HEK293 (cell line): ENCODE measurements at regions not wholly inside any gene's neighbourhood (a gene's known extent, or its start where the extent isn't known, plus 50 kb on each side); places are given as distances from the start of the nearest gene placed in this dataset.

Source experiments
- CTCF ChIA-PET: fragments of 350-600 bp; formaldehyde crosslinking; extraction: SDS; loops from one replicate; lab custom pipeline; 2021; ENCODE audit warnings: antibody characterized with exemption; lab: Yijun Ruan, JAX
- POLR2A ChIA-PET: fragments of 300-600 bp; formaldehyde crosslinking; extraction: SDS; loops from one replicate; lab custom pipeline; 2020; ENCODE audit warnings: antibody characterized with exemption, inconsistent platforms; lab: Yijun Ruan, JAX
- H3K27ac ChIP-seq: fragments of 200-500 bp; sonication (Bioruptor generic); 2 replicates; pipeline ENCODE4 v1.5.1; 2014; ENCODE audit warnings: low read depth, low read length, control low read depth, inconsistent platforms; ENCODE audit errors: extremely low read depth
- H3K36me3 ChIP-seq, 2 experiments: fragments of 200-500 bp in 1 of 2; sonication (Bioruptor generic) in 1 of 2; 1 replicate in 1 of 2; 2 replicates in 1 of 2; pipeline ENCODE4 v1.5.1; 2014 to 2017; ENCODE audit warnings: inconsistent platforms in 2 of 2, low read length in 2 of 2; ENCODE audit not compliant: control insufficient read depth in 2 of 2, insufficient read depth in 1 of 2
- H3K4me1 ChIP-seq: fragments of 200-500 bp; sonication (Bioruptor generic); 2 replicates; pipeline ENCODE4 v1.5.1; 2014; ENCODE audit warnings: mild to moderate bottlenecking, low read length, inconsistent platforms; ENCODE audit not compliant: control insufficient read depth, insufficient read depth
- H3K4me3 ChIP-seq: 2 replicates; pipeline ENCODE4 v1.5.1; 2011; ENCODE audit warnings: low read depth, mild to moderate bottlenecking, control low read depth, low read length, moderate library complexity
- H3K9me3 ChIP-seq: fragments of 200-500 bp; sonication (Bioruptor generic); 2 replicates; pipeline ENCODE4 v1.5.1; 2014; ENCODE audit warnings: low read depth, low read length, inconsistent platforms; ENCODE audit not compliant: control insufficient read depth, insufficient read depth
- BCL11A ChIP-seq: fragments of 450-650 bp; formaldehyde crosslinking; IDR thresholded peaks from 2 replicates; pipeline ENCODE4 v1.5.1; 2016; ENCODE audit warnings: low read depth, missing biosample characterization, missing genetic modification characterization
- KLF7 ChIP-seq: fragments of 450-650 bp; formaldehyde crosslinking; IDR thresholded peaks from 2 replicates; pipeline ENCODE4 v1.5.1; 2016; ENCODE audit warnings: missing biosample characterization, missing genetic modification characterization, borderline replicate concordance
- KLF9 ChIP-seq: fragments of 450-650 bp; formaldehyde crosslinking; IDR thresholded peaks from 2 replicates; pipeline ENCODE4 v1.5.1; 2016; ENCODE audit warnings: missing biosample characterization, missing genetic modification characterization, low read depth
- OSR2 ChIP-seq: fragments of 450-650 bp; formaldehyde crosslinking; IDR thresholded peaks from 2 replicates; pipeline ENCODE4 v1.5.1; 2016; ENCODE audit warnings: missing biosample characterization, missing genetic modification characterization
- PATZ1 ChIP-seq: fragments of 450-650 bp; formaldehyde crosslinking; IDR thresholded peaks from 2 replicates; pipeline ENCODE4 v1.5.1; 2016; ENCODE audit warnings: missing biosample characterization, missing genetic modification characterization
- PBX3 ChIP-seq: sonication (generic); formaldehyde crosslinking; IDR thresholded peaks from 2 replicates; pipeline ENCODE4 v1.8.1; 2022; ENCODE audit warnings: mild to moderate bottlenecking, moderate library complexity, missing genetic modification reagents
- RBAK ChIP-seq: fragments of 450-650 bp; formaldehyde crosslinking; IDR thresholded peaks from 2 replicates; pipeline ENCODE4 v1.5.1; 2016; ENCODE audit warnings: missing biosample characterization, missing genetic modification characterization
- SP3 ChIP-seq: fragments of 450-650 bp; formaldehyde crosslinking; IDR thresholded peaks from 2 replicates; pipeline ENCODE4 v1.5.1; 2016; ENCODE audit warnings: missing biosample characterization, missing genetic modification characterization
- ZBTB11 ChIP-seq: fragments of 450-650 bp; formaldehyde crosslinking; conservative IDR thresholded peaks from 2 replicates; pipeline ENCODE4 v1.5.1; 2016; ENCODE audit warnings: low read depth, missing biosample characterization, missing genetic modification characterization
- ZBTB17 ChIP-seq: fragments of 450-650 bp; formaldehyde crosslinking; IDR thresholded peaks from 2 replicates; pipeline ENCODE4 v1.5.1; 2016; ENCODE audit warnings: missing biosample characterization, missing genetic modification characterization
- ZBTB20 ChIP-seq: fragments of 450-650 bp; formaldehyde crosslinking; IDR thresholded peaks from 2 replicates; pipeline ENCODE4 v1.5.1; 2016; ENCODE audit warnings: missing biosample characterization, missing genetic modification characterization
- ZFP3 ChIP-seq: fragments of 450-650 bp; formaldehyde crosslinking; IDR thresholded peaks from 2 replicates; pipeline ENCODE4 v1.5.1; 2016; ENCODE audit warnings: low read depth, missing biosample characterization, missing genetic modification characterization
- ZNF146 ChIP-seq: fragments of 450-650 bp; formaldehyde crosslinking; IDR thresholded peaks from 2 replicates; pipeline ENCODE4 v1.5.1; 2016; ENCODE audit warnings: missing biosample characterization, missing genetic modification characterization
- ZNF18 ChIP-seq: fragments of 450-650 bp; formaldehyde crosslinking; IDR thresholded peaks from 2 replicates; pipeline ENCODE4 v1.5.1; 2016; ENCODE audit warnings: missing biosample characterization, missing genetic modification characterization
- ZNF202 ChIP-seq: fragments of 450-650 bp; formaldehyde crosslinking; IDR thresholded peaks from 2 replicates; pipeline ENCODE4 v1.5.1; 2016; ENCODE audit warnings: missing biosample characterization, missing genetic modification characterization, borderline replicate concordance
- ZNF248 ChIP-seq: fragments of 450-650 bp; formaldehyde crosslinking; IDR thresholded peaks from 2 replicates; pipeline ENCODE4 v1.5.1; 2017; ENCODE audit warnings: missing biosample characterization, missing genetic modification characterization
- ZNF266 ChIP-seq: fragments of 450-650 bp; formaldehyde crosslinking; IDR thresholded peaks from 2 replicates; pipeline ENCODE4 v1.5.1; 2016; ENCODE audit warnings: missing biosample characterization, missing genetic modification characterization, low read depth
- ZNF510 ChIP-seq: fragments of 450-650 bp; formaldehyde crosslinking; IDR thresholded peaks from 2 replicates; pipeline ENCODE4 v1.5.1; 2018; ENCODE audit warnings: mild to moderate bottlenecking, missing genetic modification characterization, missing biosample characterization; ENCODE audit not compliant: insufficient replicate concordance
- ZNF549 ChIP-seq: fragments of 450-650 bp; IDR thresholded peaks from 2 replicates; pipeline ENCODE4 v1.5.1; 2018; ENCODE audit warnings: missing biosample characterization, missing genetic modification characterization, mild to moderate bottlenecking, inconsistent platforms, moderate library complexity
- ZNF623 ChIP-seq: fragments of 450-650 bp; formaldehyde crosslinking; IDR thresholded peaks from 2 replicates; pipeline ENCODE4 v1.5.1; 2016; ENCODE audit warnings: missing biosample characterization, missing genetic modification characterization
- ZNF626 ChIP-seq: fragments of 450-650 bp; sonication (Bioruptor Pico); formaldehyde crosslinking; IDR thresholded peaks from 2 replicates; pipeline ENCODE4 v1.5.1; 2018; ENCODE audit warnings: missing biosample characterization, missing genetic modification characterization, inconsistent platforms
- ZNF658 ChIP-seq: fragments of 450-650 bp; formaldehyde crosslinking; IDR thresholded peaks from 2 replicates; pipeline ENCODE4; 2016; ENCODE audit warnings: missing biosample characterization, missing genetic modification characterization
- ZNF707 ChIP-seq: fragments of 450-650 bp; formaldehyde crosslinking; IDR thresholded peaks from 2 replicates; pipeline ENCODE4 v1.5.1; 2016; ENCODE audit warnings: missing biosample characterization, missing genetic modification characterization
- ZNF76 ChIP-seq: fragments of 450-650 bp; formaldehyde crosslinking; IDR thresholded peaks from 2 replicates; pipeline ENCODE4; 2016; ENCODE audit warnings: low read depth, missing biosample characterization, missing genetic modification characterization, borderline replicate concordance

- ChIA-PET CTCF (interaction anchor here (0.5 kb wide), 1 partner anchor 1265 kb away, joined by 3 read pairs; no protein-coding TSS in a partner anchor), POLR2A (interaction anchor here (0.6 kb wide), 1 partner anchor 1193 kb away, joined by 3 read pairs; no protein-coding TSS in a partner anchor)
- Histone ChIP-seq H3K36me3 (no peaks in the 10 kb centered on the region), H3K9me3 (no peaks in the 10 kb centered on the region; the same call in 1 of the 2 replicates), H3K27ac (no peak overlapping the region), H3K4me1 (peaks cover 4% of the 10 kb centered on the region), H3K4me3 (no peak overlapping the region)
- TF ChIP-seq ZNF658 (tag by site-specific recombination) (no peak), ZNF510 (tag by site-specific recombination) (no peak), ZBTB17 (no peak), ZBTB20 (no peak), ZNF266 (tag by site-specific recombination) (no peak), ZNF623 (tag by site-specific recombination) (no peak), PBX3 (no peak), ZNF248 (no peak), KLF7 (tag by site-specific recombination) (no peak), KLF9 (tag by site-specific recombination) (no peak), ZNF202 (tag by site-specific recombination) (no peak), ZNF76 (no peak), RBAK (tag by site-specific recombination) (no peak), ZNF707 (tag by site-specific recombination) (no peak), ZNF626 (no peak), ZFP3 (tag by site-specific recombination) (no peak)
- TF ChIP-seq, all 188 proteins: peak for 0
These were observed 260.0 kb downstream of the NR2F1-AS1 start for GRCh38 chr5:93320920-93321445.

- Histone ChIP-seq H3K27ac (no peak overlapping the region), H3K4me3 (no peak overlapping the region), H3K4me1 (no peaks in the 10 kb centered on the region), H3K36me3 (no peaks in the 10 kb centered on the region), H3K9me3 (0 out of 2 replicates have a peak, but pooled peaks cover 2% of the 10 kb centered on the region)
- TF ChIP-seq BCL11A (no peak), ZNF146 (tag by site-specific recombination) (peak; percentile 5; the same call in 1 of the 2 replicates)
- ChIA-PET POLR2A (no interaction called here), CTCF (no interaction called here)
These were observed 267.3 kb downstream of the NR2F1-AS1 start for GRCh38 chr5:93313672-93314071.

- Histone ChIP-seq H3K4me1 (no peaks in the 10 kb centered on the region), H3K4me3 (no peak overlapping the region), H3K9me3 (0 out of 2 replicates have a peak, but pooled peaks cover 2% of the 10 kb centered on the region), H3K27ac (no peak overlapping the region), H3K36me3 (no peaks in the 10 kb centered on the region)
- ChIA-PET CTCF (no interaction called here), POLR2A (no interaction called here)
- TF ChIP-seq ZNF18 (tag by site-specific recombination) (no peak), BCL11A (no peak), OSR2 (tag by site-specific recombination) (no peak), SP3 (tag by site-specific recombination) (no peak), RBAK (tag by site-specific recombination) (no peak), ZBTB11 (tag by site-specific recombination) (no peak), PATZ1 (tag by site-specific recombination) (no peak), ZNF549 (no peak)
These were observed 269.1 kb downstream of the NR2F1-AS1 start for GRCh38 chr5:93311881-93312280.
